Spleen (tissue), 11 donors: ENCODE measurements at regions not wholly inside any gene's neighbourhood (a gene's known extent, or its start where the extent isn't known, plus 50 kb on each side); places are given as distances from the start of the nearest gene placed in this dataset.

Experiments used
- DNase-seq: peaks from one replicate; pipeline ENCODE4 v3.0.0-alpha.2; 2020
- H3K27ac ChIP-seq, 8 donors: fragments of 200-600 bp; sonication (generic) in 7 of 8; 1 replicate in 4 of 8; 2 replicates in 4 of 8; pipeline versions ENCODE4 v1.5.0 to v1.8.0; 2016 to 2021; ENCODE audit warnings: inconsistent platforms in 4 of 8, mild to moderate bottlenecking in 4 of 8, moderate library complexity in 1 of 8
- H3K27me3 ChIP-seq, 7 donors: fragments of 200-600 bp; sonication (generic) in 6 of 7; replicated peaks in 1 of 7; 1 replicate in 4 of 7; 2 replicates in 3 of 7; pipeline versions ENCODE4 v1.5.0 to v1.8.0; 2016 to 2021; ENCODE audit warnings: inconsistent platforms in 3 of 7, mild to moderate bottlenecking in 1 of 7
- H3K36me3 ChIP-seq, 6 donors: fragments of 200-600 bp; sonication (generic) in 5 of 6; 1 replicate in 4 of 6; 2 replicates in 2 of 6; pipeline versions ENCODE4 v1.5.0 to v1.8.0; 2016 to 2021; ENCODE audit warnings: inconsistent platforms in 2 of 6
- H3K4me1 ChIP-seq, 6 donors: fragments of 200-600 bp; sonication (generic) in 5 of 6; 1 replicate in 3 of 6; 2 replicates in 3 of 6; pipeline versions ENCODE4 v1.5.0 to v1.8.0; 2016 to 2021; ENCODE audit warnings: inconsistent platforms in 3 of 6
- H3K4me3 ChIP-seq, 8 donors: fragments of 200-600 bp; sonication (generic) in 7 of 8; 1 replicate in 4 of 8; 2 replicates in 4 of 8; pipeline versions ENCODE4 v1.5.0 to v1.8.0; 2016 to 2021; ENCODE audit warnings: inconsistent platforms in 4 of 8, mild to moderate bottlenecking in 4 of 8, moderate library complexity in 2 of 8
- H3K9me3 ChIP-seq, 8 donors: fragments of 200-600 bp; sonication (generic) in 7 of 8; 1 replicate in 4 of 8; 2 replicates in 4 of 8; pipeline versions ENCODE4 v1.5.0 to v1.8.0; 2016 to 2021; ENCODE audit warnings: inconsistent platforms in 4 of 8
- CTCF ChIP-seq, 11 experiments: fragments of 200-600 bp in 7 of 11; fragments of 450-650 bp in 4 of 11; sonication (generic) in 4 of 11; IDR thresholded peaks in 8 of 11; conservative IDR thresholded peaks in 3 of 11; 1 replicate in 7 of 11; 2 replicates in 4 of 11; pipeline versions ENCODE4 v1.4.0 to v1.8.0; 2016 to 2021; ENCODE audit warnings: antibody characterized with exemption in 11 of 11, inconsistent platforms in 4 of 11, mild to moderate bottlenecking in 1 of 11
- POLR2A ChIP-seq, 3 donors: fragments of 450-650 bp; IDR thresholded peaks; one replicate each; pipeline ENCODE4 v1.5.1; 2017; ENCODE audit warnings: antibody characterized with exemption in 3 of 3, mild to moderate bottlenecking in 1 of 3
- POLR2AphosphoS5 ChIP-seq, 3 donors: sonication (generic); formaldehyde crosslinking; IDR thresholded peaks; one replicate each; pipeline ENCODE4 v1.5.1; 2017; ENCODE audit warnings: antibody characterized with exemption in 3 of 3
- WGBS, 5 donors: extraction: QIAGEN DNeasy Blood & Tissue Kit in 3 of 5; methylation state at CpG; one replicate each; pipeline versions ENCODE4 v1.1.5 to v1.1.7; 2013 to 2018; 5-methylcytosine and 5-hydroxymethylcytosine counted together
- intact Hi-C: fragments of 100-400 bp; cut with DNase I; formaldehyde crosslinking; loops from one replicate; pipeline ENCODE4 v1.15.0; 2023; ENCODE audit warnings: low total_unique reads
- donor health status: healthy with polysubstance abuse.
- donor health status: DM: no; HTN: no; CAD: no; lungs with moderate emphysema.
- donor health status: DM: no; HTN: no; CAD: no.
- donor health status: Bipolar disorder and iron deficiency.
- donor health status: healthy.
- donor health status: DM: no; HTN: no; CAD: no.
- donor health status: DM: yes; HTN: yes; CAD: no.

GRCh38 chr5:30604648-30605262 lies 588.7 kb upstream of the CDH6 start:
- H3K36me3 ChIP-seq, result no peaks in the 10 kb centered on the region
- H3K27ac ChIP-seq, result no peak overlapping the region
- H3K4me3 ChIP-seq, result no peak overlapping the region
- TF ChIP-seq POLR2AphosphoS5 (IDR thresholded peaks at IDR 0.05) (no peak), POLR2A (IDR thresholded peaks at IDR 0.05) (no peak), CTCF (IDR thresholded peaks at IDR 0.05 in 8 of 11, conservative IDR thresholded peaks at IDR 0.05 in 3 of 11) (no peak)
- WGBS, 5 donors, result 83 to 91% (median 91%) methylated on average over 2 of the region's 2 CpGs
- intact Hi-C loops, result no loop called here
- peaks cover 0 to 26% (median 14%) of the 10 kb centered on the region in 8 donors for H3K9me3 ChIP-seq
- H3K27me3 ChIP-seq, result no peaks in the 10 kb centered on the region
- DNase-seq, result no peak
- H3K4me1 ChIP-seq, result no peaks in the 10 kb centered on the region

- Histone ChIP-seq H3K27ac (no peak overlapping the region), H3K9me3 (peaks cover 0 to 28% (median 5%) of the 10 kb centered on the region in 8 donors), H3K27me3 (no peaks in the 10 kb centered on the region), H3K4me3 (no peak overlapping the region), H3K36me3 (no peaks in the 10 kb centered on the region), H3K4me1 (no peaks in the 10 kb centered on the region)
- no peak for TF ChIP-seq POLR2AphosphoS5 (IDR thresholded peaks at IDR 0.05)
- DNase-seq, result no peak
- intact Hi-C loops, result no loop called here
Observed at GRCh38 chr5:30600892-30601291, 592.6 kb upstream of the CDH6 start.

GRCh38 chr5:30596495-30597064 lies 596.9 kb upstream of the CDH6 start:
- TF ChIP-seq POLR2AphosphoS5 (IDR thresholded peaks at IDR 0.05) (no peak), POLR2A (IDR thresholded peaks at IDR 0.05) (no peak), CTCF (IDR thresholded peaks at IDR 0.05 in 8 of 11, conservative IDR thresholded peaks at IDR 0.05 in 3 of 11) (no peak)
- Histone ChIP-seq H3K9me3 (peaks cover 0 to 28% (median 8%) of the 10 kb centered on the region in 8 donors), H3K27ac (no peak overlapping the region), H3K4me3 (no peak overlapping the region), H3K36me3 (no peaks in the 10 kb centered on the region), H3K27me3 (no peaks in the 10 kb centered on the region), H3K4me1 (no peaks in the 10 kb centered on the region)
- WGBS, 5 donors, result 60 to 76% (median 68%) methylated on average over 3 of the region's 3 CpGs
- DNase-seq, result no peak
- intact Hi-C loops, result no loop called here

GRCh38 chr5:30594331-30594730 lies 599.2 kb upstream of the CDH6 start:
- WGBS, 5 donors, result 54 to 75% (median 63%) methylated on average over 2 of the region's 2 CpGs

More at GRCh38 chr5:30594331-30594730, 599.2 kb upstream of the CDH6 start:
- intact Hi-C loops, result no loop called here
- Histone ChIP-seq H3K9me3 (peaks cover 0 to 30% (median 11%) of the 10 kb centered on the region in 8 donors), H3K36me3 (no peaks in the 10 kb centered on the region), H3K4me1 (no peaks in the 10 kb centered on the region), H3K27me3 (no peaks in the 10 kb centered on the region), H3K27ac (no peak overlapping the region), H3K4me3 (no peak overlapping the region)
- no peak for DNase-seq
- TF ChIP-seq POLR2AphosphoS5 (IDR thresholded peaks at IDR 0.05), result no peak
- no peak for TF ChIP-seq POLR2A (IDR thresholded peaks at IDR 0.05)
- no peak for TF ChIP-seq CTCF (IDR thresholded peaks at IDR 0.05 in 8 of 11, conservative IDR thresholded peaks at IDR 0.05 in 3 of 11)
